IMR-90 (cell line): ENCODE measurements at regions not wholly inside any gene's neighbourhood (a gene's known extent, or its start where the extent isn't known, plus 50 kb on each side); places are given as distances from the start of the nearest gene placed in this dataset.

Source experiments
- ATAC-seq: fragments of 200-7000 bp; cut with Tn5 transposase; 2 replicates; pipeline ENCODE4 v1.9.1; 2020; ENCODE audit warnings: low read depth, mild to moderate bottlenecking, moderate library complexity
- BruUV-seq: library from RNA; stranded (reverse); fragments of 400-500 nt; replicated peaks from 2 replicates; lab custom pipeline; 2021; lab: Mats Ljungman, UMichigan
- CTCF ChIA-PET: fragments of 300-600 bp; formaldehyde crosslinking; extraction: SDS; loops from one replicate; lab custom pipeline; 2021; ENCODE audit warnings: antibody characterized with exemption; lab: Yijun Ruan, JAX
- POLR2A ChIA-PET: fragments of 300-600 bp; sonication (Branson Sonifier 250); formaldehyde crosslinking; loops from one replicate; lab custom pipeline; 2022; ENCODE audit warnings: antibody characterized with exemption; ENCODE audit not compliant: unreplicated experiment; lab: Charles Lee
- DNase-seq: peaks from one replicate; pipeline ENCODE4 v3.0.0; 2013
- H2AFZ ChIP-seq: replicated peaks from 2 replicates; pipeline ENCODE3; 2013; ENCODE audit warnings: low read length, mild to moderate bottlenecking; ENCODE audit not compliant: poor library complexity
- H2AK5ac ChIP-seq: 2 replicates; pipeline ENCODE4 v1.6.1; 2013; ENCODE audit warnings: low read depth, low read length, inconsistent platforms
- H2AK9ac ChIP-seq: replicated peaks from 2 replicates; pipeline ENCODE3; 2013; ENCODE audit warnings: mild to moderate bottlenecking, low read depth, low read length, moderate library complexity; ENCODE audit not compliant: poor library complexity
- H2BK120ac ChIP-seq: 2 replicates; pipeline ENCODE4 v1.6.1; 2013; ENCODE audit warnings: low read depth, low read length, inconsistent platforms
- H2BK15ac ChIP-seq: 3 replicates; pipeline ENCODE4 v1.6.1; 2013; ENCODE audit warnings: low read depth, low read length, inconsistent platforms
- H2BK20ac ChIP-seq: 2 replicates; pipeline ENCODE4 v1.6.1; 2013; ENCODE audit warnings: low read depth, mild to moderate bottlenecking, inconsistent platforms, low read length, moderate library complexity
- H2BK5ac ChIP-seq: 2 replicates; pipeline ENCODE4 v1.6.1; 2013; ENCODE audit warnings: mild to moderate bottlenecking, low read depth, low read length, inconsistent platforms; ENCODE audit not compliant: poor library complexity, severe bottlenecking
- H3K14ac ChIP-seq: replicated peaks from 2 replicates; pipeline ENCODE4 v1.6.1; 2013; ENCODE audit warnings: low read depth, low read length, inconsistent platforms
- H3K18ac ChIP-seq: 2 replicates; pipeline ENCODE4 v1.6.1; 2013; ENCODE audit warnings: low read depth, low read length, control low read depth
- H3K23ac ChIP-seq: 2 replicates; pipeline ENCODE4 v1.6.1; 2013; ENCODE audit warnings: low read depth, low read length, inconsistent platforms
- H3K27ac ChIP-seq: 2 replicates; pipeline ENCODE4 v1.5.1; 2013; ENCODE audit warnings: mild to moderate bottlenecking, control low read depth, low read length; ENCODE audit not compliant: insufficient read depth
- H3K27me3 ChIP-seq: 2 replicates; pipeline ENCODE4 v1.6.1; 2013; ENCODE audit warnings: low read length; ENCODE audit not compliant: control insufficient read depth, insufficient read depth
- H3K36me3 ChIP-seq: 2 replicates; pipeline ENCODE4 v1.6.1; 2013; ENCODE audit warnings: low read length, mixed read lengths; ENCODE audit not compliant: control insufficient read depth, insufficient read depth
- H3K4ac ChIP-seq: 2 replicates; pipeline ENCODE4 v1.6.1; 2013; ENCODE audit warnings: low read depth, low read length, inconsistent platforms
- H3K4me1 ChIP-seq: 2 replicates; pipeline ENCODE4 v1.6.1; 2013; ENCODE audit warnings: low read length, mixed read lengths; ENCODE audit not compliant: control insufficient read depth, insufficient read depth
- H3K4me2 ChIP-seq: 2 replicates; pipeline ENCODE4 v1.6.1; 2013; ENCODE audit warnings: low read depth, mild to moderate bottlenecking, control low read depth, low read length, moderate library complexity
- H3K4me3 ChIP-seq: 2 replicates; pipeline ENCODE4 v1.5.1; 2013; ENCODE audit warnings: low read depth, mild to moderate bottlenecking, control low read depth, low read length, moderate library complexity; ENCODE audit not compliant: insufficient read depth
- H3K56ac ChIP-seq: 2 replicates; pipeline ENCODE4 v1.6.1; 2013; ENCODE audit warnings: low read length, inconsistent platforms; ENCODE audit not compliant: insufficient read depth; ENCODE audit errors: extremely low read depth
- H3K79me1 ChIP-seq, 2 experiments: 2 replicates each; pipeline ENCODE4 v1.6.1; 2013; ENCODE audit warnings: low read length in 2 of 2, inconsistent platforms in 1 of 2, low read depth in 1 of 2
- H3K9ac ChIP-seq: 2 replicates; pipeline ENCODE4 v1.6.1; 2013; ENCODE audit warnings: low read depth, low read length, control low read depth
- H3K9me1 ChIP-seq: 2 replicates; pipeline ENCODE4 v1.6.1; 2013; ENCODE audit warnings: low read length, inconsistent platforms; ENCODE audit not compliant: insufficient read depth
- H3K9me3 ChIP-seq: 2 replicates; pipeline ENCODE4 v1.6.1; 2013; ENCODE audit warnings: low read length; ENCODE audit not compliant: control insufficient read depth, insufficient read depth
- H4K20me1 ChIP-seq: 2 replicates; pipeline ENCODE4 v1.6.1; 2013; ENCODE audit warnings: low read length, inconsistent platforms; ENCODE audit not compliant: insufficient read depth
- H4K5ac ChIP-seq: 2 replicates; pipeline ENCODE4 v1.6.1; 2013; ENCODE audit warnings: mild to moderate bottlenecking, low read depth, low read length, control low read depth
- H4K8ac ChIP-seq, 2 experiments: 2 replicates each; pipeline ENCODE4 v1.6.1; 2013; ENCODE audit warnings: low read depth in 2 of 2, low read length in 2 of 2, control low read depth in 1 of 2, inconsistent platforms in 1 of 2
- H4K91ac ChIP-seq: 2 replicates; pipeline ENCODE4 v1.6.1; 2013; ENCODE audit warnings: low read depth, low read length, inconsistent platforms; ENCODE audit not compliant: insufficient read depth
- ELK1 ChIP-seq: fragments of 150-350 bp; IDR thresholded peaks from 2 replicates; pipeline ENCODE4 v1.6.1; 2016; ENCODE audit warnings: low read depth, mild to moderate bottlenecking, low read length, moderate library complexity, borderline replicate concordance
- MAFK ChIP-seq: IDR thresholded peaks from 2 replicates; pipeline ENCODE4 v1.6.1; 2012; ENCODE audit warnings: low read depth, low read length, improper control_type of control experiment
- MAZ ChIP-seq: IDR thresholded peaks from 2 replicates; pipeline ENCODE4 v1.6.1; 2012; ENCODE audit warnings: low read depth, mild to moderate bottlenecking, low read length, improper control_type of control experiment, moderate library complexity, borderline replicate concordance
- NFE2L2 ChIP-seq: fragments of 150-350 bp; IDR thresholded peaks from 2 replicates; pipeline ENCODE4 v1.6.1; 2016; ENCODE audit warnings: low read depth, mild to moderate bottlenecking, low read length
- POLR2A ChIP-seq: IDR thresholded peaks from 2 replicates; pipeline ENCODE4 v1.6.1; 2012; ENCODE audit warnings: mild to moderate bottlenecking, low read depth, low read length
- RCOR1 ChIP-seq: IDR thresholded peaks from 2 replicates; pipeline ENCODE4 v1.6.1; 2012; ENCODE audit warnings: mild to moderate bottlenecking, low read length, improper control_type of control experiment; ENCODE audit not compliant: insufficient replicate concordance
- dilution Hi-C: fragments of 300-500 bp; cut with HindIII; formaldehyde crosslinking; loops from one replicate; pipeline ENCODE4 v1.14.3; 2018; ENCODE audit warnings: low sequenced_read_pairs; ENCODE audit not compliant: unreplicated experiment
- in situ Hi-C: fragments of 300-500 bp; cut with MboI; formaldehyde crosslinking; loops from 3 replicates; pipeline ENCODE4 v1.14.3; 2019; ENCODE audit warnings: low sequenced_read_pairs, inconsistent platforms, mixed read lengths
- intact Hi-C: fragments of 100-400 bp; cut with micrococcal nuclease; formaldehyde crosslinking; loops from 2 replicates; pipeline ENCODE4 v1.10.0; 2022

GRCh38 chr2:51201295-51201694 lies 169.4 kb upstream of the NRXN1 start:
- H3K4me2 ChIP-seq = no peak overlapping the region
- in situ Hi-C loops = no loop called here
- no peak overlapping the region for H3K56ac ChIP-seq
- no peaks in the 10 kb centered on the region for H3K79me1 ChIP-seq
- H4K8ac ChIP-seq = no peak overlapping the region
- H4K20me1 ChIP-seq = no peaks in the 10 kb centered on the region
- no peaks in the 10 kb centered on the region for H3K9me3 ChIP-seq
- H2AK5ac ChIP-seq = no peak overlapping the region
- H3K36me3 ChIP-seq = no peaks in the 10 kb centered on the region
- H2BK120ac ChIP-seq = no peak overlapping the region
- H2BK5ac ChIP-seq = peak overlapping the region; percentile 26
- no peak overlapping the region for H4K91ac ChIP-seq
- no peak overlapping the region for H3K14ac ChIP-seq
- no peak overlapping the region for H2BK15ac ChIP-seq
- no peak overlapping the region for H3K27ac ChIP-seq
- H3K4me3 ChIP-seq = no peak overlapping the region
- no peak overlapping the region for H3K9ac ChIP-seq
- ATAC-seq (no peak), DNase-seq (no peak)
- CTCF ChIA-PET = no interaction called here
- no peak overlapping the region for H3K18ac ChIP-seq
- POLR2A ChIA-PET = no interaction called here
- no peak overlapping the region for H2AFZ ChIP-seq
- dilution Hi-C loops = no loop called here
- no peak overlapping the region for H3K23ac ChIP-seq
- no peak overlapping the region for H4K5ac ChIP-seq
- no peaks in the 10 kb centered on the region for H3K9me1 ChIP-seq
- intact Hi-C loops = no loop called here
- H2AK9ac ChIP-seq = no peak overlapping the region
- H2BK20ac ChIP-seq = no peak overlapping the region
- TF ChIP-seq POLR2A (no peak), RCOR1 (no peak), MAZ (no peak), ELK1 (no peak), NFE2L2 (no peak), MAFK (no peak)
- no TSS peak for BruUV-seq
- H3K27me3 ChIP-seq = no peaks in the 10 kb centered on the region
- H3K4ac ChIP-seq = no peak overlapping the region
- H3K4me1 ChIP-seq = no peaks in the 10 kb centered on the region
